Kidney epithelial cell (primary cell): ENCODE measurements at regions not wholly inside any gene's neighbourhood (a gene's known extent, or its start where the extent isn't known, plus 50 kb on each side); places are given as distances from the start of the nearest gene placed in this dataset.

Source experiments
- DNase-seq: peaks from one replicate; pipeline ENCODE4 v3.0.0-alpha.2; 2010; ENCODE audit warnings: low read depth
- H3K27me3 ChIP-seq: 2 replicates; pipeline ENCODE4 v1.6.0; 2011; ENCODE audit warnings: low read length; ENCODE audit not compliant: control insufficient read depth, insufficient read depth
- H3K36me3 ChIP-seq: 2 replicates; pipeline ENCODE4 v1.5.1; 2011; ENCODE audit warnings: low read length; ENCODE audit not compliant: control insufficient read depth, insufficient read depth
- H3K4me3 ChIP-seq: 2 replicates; pipeline ENCODE4 v1.5.1; 2011; ENCODE audit warnings: low read depth, mild to moderate bottlenecking, control low read depth, low read length
- TF ChIP-seq, protein P1 (sequence below): IDR thresholded peaks from 2 replicates; pipeline ENCODE4 v1.5.1; 2011; ENCODE audit warnings: mild to moderate bottlenecking, moderate library complexity, low read length, control low read depth, inconsistent platforms; ENCODE audit not compliant: insufficient read depth, poor library complexity, severe bottlenecking

DNA sequence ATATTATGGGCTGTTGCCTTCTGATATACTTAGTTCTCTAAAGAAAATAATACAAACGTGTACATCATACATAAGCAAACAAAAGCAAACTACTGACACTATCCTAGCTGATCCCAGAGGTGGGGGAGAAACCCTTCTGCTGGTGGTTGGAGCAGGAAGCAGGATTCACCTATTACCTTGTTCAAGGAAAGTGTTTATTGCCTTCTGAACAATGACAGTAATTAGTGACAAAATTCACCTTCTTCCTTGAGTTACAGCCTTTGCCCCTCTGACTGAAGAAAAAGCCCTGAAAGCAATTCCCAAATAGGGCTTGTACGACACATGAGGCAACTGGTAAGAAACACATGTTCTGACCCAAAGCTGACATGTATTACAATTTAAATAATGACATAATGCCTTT lies 118.8 kb upstream of the AKR1E2 start:
- DNase-seq = no peak
- Histone ChIP-seq H3K36me3 (no peaks in the 10 kb centered on the region), H3K4me3 (no peak overlapping the region), H3K27me3 (no peaks in the 10 kb centered on the region)
- TF ChIP-seq, protein P1, sequence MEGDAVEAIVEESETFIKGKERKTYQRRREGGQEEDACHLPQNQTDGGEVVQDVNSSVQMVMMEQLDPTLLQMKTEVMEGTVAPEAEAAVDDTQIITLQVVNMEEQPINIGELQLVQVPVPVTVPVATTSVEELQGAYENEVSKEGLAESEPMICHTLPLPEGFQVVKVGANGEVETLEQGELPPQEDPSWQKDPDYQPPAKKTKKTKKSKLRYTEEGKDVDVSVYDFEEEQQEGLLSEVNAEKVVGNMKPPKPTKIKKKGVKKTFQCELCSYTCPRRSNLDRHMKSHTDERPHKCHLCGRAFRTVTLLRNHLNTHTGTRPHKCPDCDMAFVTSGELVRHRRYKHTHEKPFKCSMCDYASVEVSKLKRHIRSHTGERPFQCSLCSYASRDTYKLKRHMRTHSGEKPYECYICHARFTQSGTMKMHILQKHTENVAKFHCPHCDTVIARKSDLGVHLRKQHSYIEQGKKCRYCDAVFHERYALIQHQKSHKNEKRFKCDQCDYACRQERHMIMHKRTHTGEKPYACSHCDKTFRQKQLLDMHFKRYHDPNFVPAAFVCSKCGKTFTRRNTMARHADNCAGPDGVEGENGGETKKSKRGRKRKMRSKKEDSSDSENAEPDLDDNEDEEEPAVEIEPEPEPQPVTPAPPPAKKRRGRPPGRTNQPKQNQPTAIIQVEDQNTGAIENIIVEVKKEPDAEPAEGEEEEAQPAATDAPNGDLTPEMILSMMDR = no peak

DNA sequence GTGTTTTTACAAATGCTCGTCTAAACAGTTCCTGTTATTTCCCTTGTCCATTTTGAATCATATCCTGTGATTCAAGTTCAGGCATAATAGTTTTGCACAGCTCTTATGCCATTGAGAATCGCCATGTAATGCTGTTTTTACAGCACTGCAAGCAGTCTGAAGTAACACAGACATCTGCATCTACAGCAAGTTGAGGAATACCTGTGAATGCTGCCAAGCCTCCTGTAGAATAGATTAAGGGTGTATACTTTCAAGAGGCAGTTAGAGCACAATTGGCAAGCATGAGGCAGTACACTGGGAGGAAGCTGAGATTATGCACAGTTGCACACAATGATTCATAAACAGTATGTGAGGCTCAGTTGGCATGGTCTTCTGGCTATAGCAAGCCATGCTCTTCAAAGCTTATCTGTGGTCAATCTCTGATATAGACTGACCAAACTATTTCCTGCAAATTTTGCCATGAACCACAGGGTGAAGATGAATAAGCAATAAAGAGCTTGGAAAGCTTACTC lies 121.9 kb upstream of the AKR1E2 start:
- Histone ChIP-seq H3K27me3 (no peaks in the 10 kb centered on the region), H3K36me3 (no peaks in the 10 kb centered on the region), H3K4me3 (no peak overlapping the region)
- TF ChIP-seq, protein P1 = no peak
- DNase-seq = peak; percentile 86

DNA sequence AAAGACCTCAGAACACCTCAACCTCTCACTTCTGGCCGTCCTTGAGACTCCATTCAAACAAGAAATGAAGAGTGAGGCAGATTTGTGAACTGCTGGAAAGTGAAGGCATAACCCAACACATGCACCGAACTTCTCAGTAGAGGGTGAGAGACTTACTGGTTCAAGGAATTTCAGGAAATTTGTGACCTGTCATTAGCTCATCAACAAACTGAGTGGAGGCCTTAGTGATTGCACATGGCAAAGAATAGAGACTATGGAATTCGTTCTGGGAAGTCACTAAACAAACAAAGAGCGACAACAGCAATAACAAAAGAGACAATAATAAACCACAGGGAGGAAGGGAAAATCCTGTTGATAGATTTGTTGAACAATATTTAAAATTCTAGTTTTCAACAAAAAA lies 125.0 kb upstream of the AKR1E2 start:
- DNase-seq = no peak
- H3K4me3 ChIP-seq = no peak overlapping the region

DNA sequence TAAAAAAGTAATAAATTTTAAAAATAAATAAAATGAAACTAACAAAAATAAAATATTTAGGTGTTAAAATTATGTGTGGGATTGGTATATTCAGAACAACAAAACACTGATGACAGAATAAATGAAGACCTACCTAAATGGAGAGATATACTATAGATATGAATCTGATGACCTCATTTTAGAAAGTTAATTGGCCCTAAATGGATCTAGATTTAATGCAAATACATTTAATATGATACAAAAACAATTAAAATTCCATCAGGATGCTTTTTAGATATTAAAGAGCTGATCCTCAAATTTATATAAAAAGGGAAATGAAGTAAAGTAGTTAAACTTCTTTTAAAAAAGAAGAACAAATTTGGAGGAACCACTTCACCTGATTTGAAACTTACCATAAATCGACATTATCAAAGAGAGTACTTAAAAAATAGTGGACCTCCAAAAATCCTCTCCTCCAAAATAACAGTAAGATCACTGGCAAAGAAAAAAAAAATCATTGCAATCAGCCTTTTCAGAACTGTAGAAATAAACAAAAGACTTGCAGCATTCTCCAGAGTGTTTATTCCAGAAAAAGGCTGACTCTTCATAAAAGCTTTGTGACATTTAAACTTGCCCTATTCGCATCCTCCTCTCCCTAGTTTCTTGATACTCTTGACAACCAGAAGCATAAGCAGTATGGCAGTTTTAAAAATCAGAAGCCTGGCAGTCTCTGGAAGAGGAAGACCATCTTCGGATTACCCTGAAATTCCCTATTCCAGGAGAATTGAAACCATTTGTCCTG lies 125.9 kb upstream of the AKR1E2 start:
- DNase-seq = no peak
- no peaks in the 10 kb centered on the region for H3K36me3 ChIP-seq
- TF ChIP-seq, protein P1 = no peak
- H3K4me3 ChIP-seq = no peak overlapping the region
- no peaks in the 10 kb centered on the region for H3K27me3 ChIP-seq

More for the DNA sequence above, 125.0 kb upstream of the AKR1E2 start:
- Histone ChIP-seq H3K36me3 (no peaks in the 10 kb centered on the region), H3K27me3 (no peaks in the 10 kb centered on the region)
- TF ChIP-seq, protein P1 = no peak

DNA sequence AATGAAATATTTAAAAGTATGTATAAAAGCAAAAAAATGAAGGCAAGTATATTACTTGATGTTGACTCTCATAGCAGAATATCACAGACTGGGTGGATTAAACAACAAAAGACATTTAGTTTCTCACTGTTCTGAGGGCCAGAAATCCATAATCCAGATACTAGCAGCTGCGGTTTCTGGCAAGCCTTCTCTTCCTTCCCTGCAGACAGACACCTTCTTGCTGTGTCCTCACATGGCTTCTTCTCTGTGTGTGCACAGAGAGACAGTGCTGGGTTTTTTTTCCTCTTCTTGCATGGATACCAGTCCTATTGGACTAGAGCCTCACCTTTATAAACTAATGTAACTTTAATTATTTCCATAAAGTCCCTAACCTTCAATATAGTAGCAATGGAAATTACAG lies 127.9 kb upstream of the AKR1E2 start:
- TF ChIP-seq, protein P1 = no peak
- H3K27me3 ChIP-seq = no peaks in the 10 kb centered on the region
- DNase-seq = no peak
- H3K36me3 ChIP-seq = no peaks in the 10 kb centered on the region
- no peak overlapping the region for H3K4me3 ChIP-seq

DNA sequence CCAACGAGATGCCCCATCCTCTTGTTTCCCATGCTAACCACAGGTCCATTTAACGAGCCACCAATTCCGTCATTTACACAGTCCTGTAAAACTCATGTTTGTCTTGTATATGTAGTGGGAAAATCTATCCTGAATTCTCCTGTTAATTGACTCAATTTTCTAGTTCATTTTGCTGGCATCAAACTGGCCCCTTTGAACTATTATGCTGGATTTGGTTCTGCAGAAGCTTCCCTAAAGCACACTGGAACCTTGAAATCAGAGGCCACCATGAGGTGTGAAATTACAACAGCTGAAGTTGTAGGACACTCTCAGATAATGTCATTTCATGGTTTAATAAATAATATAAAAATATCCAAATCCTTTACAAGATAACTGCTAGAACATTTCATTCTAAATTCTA lies 129.8 kb upstream of the AKR1E2 start:
- Histone ChIP-seq H3K27me3 (no peaks in the 10 kb centered on the region), H3K36me3 (no peaks in the 10 kb centered on the region), H3K4me3 (no peak overlapping the region)
- no peak for DNase-seq
- TF ChIP-seq, protein P1 = no peak
